CD4-positive, alpha-beta T cell treated with Interferon gamma for 1 hour (primary cell): ENCODE measurements at regions not wholly inside any gene's neighbourhood (a gene's known extent, or its start where the extent isn't known, plus 50 kb on each side); places are given as distances from the start of the nearest gene placed in this dataset.

Source experiments
- DNase-seq: peaks from one replicate; pipeline ENCODE4 v3.0.0-alpha.2; 2020

DNA sequence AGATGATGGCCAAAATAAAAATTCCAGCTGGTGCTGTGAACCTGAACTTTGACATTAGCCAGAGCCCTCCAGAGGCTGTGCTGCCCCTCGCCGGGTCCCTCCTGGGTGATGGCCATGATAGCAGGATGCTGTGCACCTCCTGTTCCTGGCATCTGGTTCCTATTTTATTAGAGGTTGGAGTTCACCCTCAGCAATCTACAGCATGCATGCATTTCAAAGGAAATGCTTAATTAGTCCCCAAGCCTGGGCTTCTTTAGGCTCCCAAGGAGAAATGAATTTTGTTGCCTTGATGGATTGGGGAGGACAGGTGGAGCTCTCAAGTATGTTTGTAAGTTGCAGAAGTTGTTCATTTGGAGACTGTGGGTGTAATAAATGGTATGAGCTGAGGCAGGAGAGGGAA, 166.9 kb downstream of the GLI2 start:
- DNase-seq, result no peak

DNA sequence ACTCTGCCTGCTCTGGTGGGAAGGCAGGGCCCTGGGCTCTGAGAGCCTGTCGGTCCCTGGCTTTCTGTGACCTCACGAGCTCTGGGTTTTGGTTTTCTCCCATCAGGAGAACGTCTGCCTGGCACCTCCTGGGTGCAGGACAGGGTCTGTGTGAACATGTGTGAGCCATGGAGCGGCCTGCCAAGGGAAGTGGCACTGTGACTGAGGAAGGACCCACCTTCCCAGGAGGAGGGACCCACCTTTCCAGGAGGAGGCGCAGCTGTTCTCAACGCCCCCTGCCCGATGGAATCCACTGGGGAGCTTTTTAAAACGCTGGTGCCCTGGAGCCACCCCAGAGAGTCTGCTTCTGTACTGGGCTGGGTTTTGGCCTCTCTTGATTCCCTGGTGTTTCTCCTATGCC, 168.7 kb downstream of the GLI2 start:
- no peak for DNase-seq

GRCh38 chr2:120904830-120905234, 169.2 kb downstream of the GLI2 start:
- no peak for DNase-seq

DNA sequence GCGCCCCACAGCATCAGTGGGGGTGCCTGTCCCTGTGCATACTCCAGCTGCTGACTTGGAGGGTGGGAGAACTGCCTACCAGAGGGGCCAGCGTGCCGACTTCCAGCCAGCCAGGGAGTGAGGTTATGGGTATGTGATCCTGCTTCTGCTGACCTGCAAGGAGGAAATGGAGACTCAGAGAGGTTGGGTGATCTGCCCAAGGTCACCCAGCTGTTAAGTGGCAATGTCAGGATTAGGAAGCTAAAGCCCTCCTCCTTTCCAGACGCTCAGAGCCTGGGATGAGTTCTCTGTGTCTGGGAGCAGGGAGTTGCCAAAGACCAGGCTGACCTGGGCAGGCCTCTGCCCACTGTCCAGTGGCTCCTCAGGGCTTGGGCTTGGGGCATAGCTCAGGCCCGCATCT, 169.6 kb downstream of the GLI2 start:
- no peak for DNase-seq

DNA sequence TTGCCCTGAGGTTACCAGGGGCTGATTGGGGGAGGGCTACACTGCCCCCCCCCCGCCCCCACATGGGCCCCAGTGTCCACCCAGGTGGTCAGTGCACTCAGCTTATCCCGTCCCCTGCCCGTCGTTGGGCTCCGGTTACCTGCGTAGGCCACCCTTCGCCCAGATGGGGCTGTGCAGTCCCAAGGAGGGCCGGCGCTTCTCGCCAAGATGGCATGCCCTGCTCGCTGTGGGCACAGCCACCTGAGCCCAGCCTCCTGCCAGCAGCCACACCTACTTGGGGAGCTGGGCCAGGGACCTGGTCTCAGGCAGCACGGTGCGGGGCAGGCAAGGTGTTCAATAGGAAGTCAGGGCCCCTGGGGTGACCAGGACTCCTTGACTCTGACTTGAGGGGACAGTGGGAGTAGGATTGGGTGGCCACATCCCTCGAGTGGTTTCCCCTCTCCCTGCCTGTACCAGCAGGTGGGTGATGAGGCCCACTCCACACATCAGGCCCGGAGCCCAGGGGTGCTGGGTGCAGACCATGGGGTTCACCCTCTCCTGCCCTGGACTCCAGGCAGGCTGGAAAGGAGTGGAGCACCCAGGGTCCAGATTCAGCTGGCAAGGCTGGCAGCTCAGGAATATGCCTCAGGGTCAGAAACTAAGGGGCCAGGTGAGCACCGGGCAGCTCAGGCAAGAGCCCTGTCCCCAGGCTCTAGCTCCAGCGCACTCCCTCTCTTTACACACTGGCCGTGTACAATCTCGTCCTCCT, 170.3 kb downstream of the GLI2 start:
- DNase-seq, result no peak

DNA sequence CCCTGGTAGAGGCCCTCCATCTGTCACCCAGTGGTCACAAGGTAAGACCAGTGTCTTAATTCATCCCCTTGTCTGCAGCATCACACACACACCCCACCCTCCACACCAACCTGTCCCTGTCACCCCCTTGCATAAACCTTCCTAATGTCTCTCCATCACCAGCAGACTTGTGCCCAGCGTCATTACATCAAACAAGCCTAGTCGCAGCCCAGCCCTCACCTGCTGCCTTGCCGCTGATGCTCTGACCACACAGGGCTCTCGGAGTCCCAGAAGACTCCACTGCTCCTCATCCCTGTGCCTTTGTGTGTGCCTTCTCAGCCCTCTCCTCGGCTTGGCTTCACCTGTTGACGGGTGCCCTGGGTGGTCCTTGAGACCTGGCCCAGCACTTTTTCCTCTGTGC, 171.2 kb downstream of the GLI2 start:
- DNase-seq, result no peak

DNA sequence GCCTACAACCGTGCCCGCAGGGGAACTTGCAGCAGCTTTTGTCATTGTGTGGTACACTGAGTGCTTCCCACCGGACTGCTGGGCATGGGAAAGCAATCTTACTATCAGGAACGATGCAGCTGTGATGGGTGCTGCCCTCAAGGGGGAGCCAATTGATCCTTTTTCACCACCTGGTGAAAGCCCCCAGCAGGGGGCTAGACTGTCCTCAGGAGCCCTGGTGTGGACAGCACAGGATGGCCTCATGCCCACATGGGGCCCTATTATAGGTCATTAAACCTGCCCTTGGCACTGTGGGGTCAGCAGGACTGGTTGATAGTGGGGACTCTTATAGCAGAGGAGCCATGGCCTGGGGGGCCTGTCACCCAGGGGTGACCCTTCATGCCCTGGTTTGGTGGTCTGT, 172.2 kb downstream of the GLI2 start:
- DNase-seq, result no peak

- no peak for DNase-seq
These were observed 172.8 kb downstream of the GLI2 start for GRCh38 chr2:120908314-120908975.

GRCh38 chr2:120909102-120909501, 173.4 kb downstream of the GLI2 start:
- no peak for DNase-seq

DNA sequence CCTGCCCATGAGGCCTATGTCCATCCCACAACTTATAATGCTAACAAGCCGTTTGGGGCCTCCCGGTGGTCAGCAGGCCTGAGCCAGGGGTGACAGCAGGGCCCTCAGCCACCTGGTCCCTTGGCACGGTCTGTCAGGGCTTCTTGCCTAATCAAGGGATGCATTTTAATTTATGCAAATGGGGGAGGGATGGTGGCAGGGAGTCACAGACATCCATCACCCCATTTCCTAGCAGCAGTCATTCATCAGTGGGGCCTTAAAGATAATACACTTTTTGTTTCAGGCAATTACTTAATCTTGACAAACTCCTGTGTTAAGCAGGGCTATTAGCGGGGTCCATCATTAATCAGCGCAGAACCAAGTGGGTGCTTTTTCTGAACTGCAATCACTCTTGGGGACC, 174.5 kb downstream of the GLI2 start:
- no peak for DNase-seq

GRCh38 chr2:120910956-120911951, 175.6 kb downstream of the GLI2 start:
- DNase-seq, result no peak

DNA sequence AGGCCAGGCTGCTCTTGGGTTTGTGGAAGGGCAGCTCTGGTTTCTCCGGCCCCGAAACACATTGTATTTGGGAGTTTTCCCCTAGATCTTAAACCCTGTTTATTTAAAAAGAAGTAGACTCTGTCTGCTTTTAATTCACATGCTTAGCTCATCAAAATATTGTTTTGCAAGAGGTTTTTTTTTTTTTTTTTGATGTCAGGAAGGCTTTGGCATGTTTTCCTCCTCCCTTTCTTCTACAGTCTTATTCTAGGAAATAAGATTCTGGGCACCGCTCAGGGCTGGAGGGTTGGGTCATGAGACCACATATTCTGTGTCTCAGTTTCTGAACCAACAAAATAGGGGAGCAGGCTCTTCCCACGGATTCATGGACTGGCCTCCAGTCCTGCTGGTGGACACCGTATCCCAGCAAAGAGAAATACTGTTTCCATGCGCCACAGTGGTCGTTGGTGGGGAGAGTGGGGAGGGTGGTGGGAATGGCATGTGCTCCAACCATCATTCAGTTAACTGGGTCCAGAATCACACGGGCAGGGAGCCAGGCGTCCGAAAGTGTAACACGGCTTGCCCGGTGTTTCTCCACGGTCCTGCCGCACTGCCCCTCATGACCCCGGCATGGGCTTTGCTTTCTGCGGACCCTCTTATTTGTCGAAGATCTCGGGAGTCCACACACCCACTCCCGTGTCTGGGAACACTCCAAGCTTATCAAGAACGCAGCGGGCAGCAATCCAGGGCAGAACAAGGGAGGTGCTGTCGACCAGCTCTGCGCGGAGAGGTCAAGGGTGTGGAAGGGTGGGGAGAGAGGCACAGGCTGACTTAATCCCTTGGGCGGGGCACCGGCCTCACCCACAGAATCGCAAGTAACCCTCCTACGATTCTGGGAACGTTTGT, 176.7 kb downstream of the GLI2 start:
- DNase-seq, result no peak

DNA sequence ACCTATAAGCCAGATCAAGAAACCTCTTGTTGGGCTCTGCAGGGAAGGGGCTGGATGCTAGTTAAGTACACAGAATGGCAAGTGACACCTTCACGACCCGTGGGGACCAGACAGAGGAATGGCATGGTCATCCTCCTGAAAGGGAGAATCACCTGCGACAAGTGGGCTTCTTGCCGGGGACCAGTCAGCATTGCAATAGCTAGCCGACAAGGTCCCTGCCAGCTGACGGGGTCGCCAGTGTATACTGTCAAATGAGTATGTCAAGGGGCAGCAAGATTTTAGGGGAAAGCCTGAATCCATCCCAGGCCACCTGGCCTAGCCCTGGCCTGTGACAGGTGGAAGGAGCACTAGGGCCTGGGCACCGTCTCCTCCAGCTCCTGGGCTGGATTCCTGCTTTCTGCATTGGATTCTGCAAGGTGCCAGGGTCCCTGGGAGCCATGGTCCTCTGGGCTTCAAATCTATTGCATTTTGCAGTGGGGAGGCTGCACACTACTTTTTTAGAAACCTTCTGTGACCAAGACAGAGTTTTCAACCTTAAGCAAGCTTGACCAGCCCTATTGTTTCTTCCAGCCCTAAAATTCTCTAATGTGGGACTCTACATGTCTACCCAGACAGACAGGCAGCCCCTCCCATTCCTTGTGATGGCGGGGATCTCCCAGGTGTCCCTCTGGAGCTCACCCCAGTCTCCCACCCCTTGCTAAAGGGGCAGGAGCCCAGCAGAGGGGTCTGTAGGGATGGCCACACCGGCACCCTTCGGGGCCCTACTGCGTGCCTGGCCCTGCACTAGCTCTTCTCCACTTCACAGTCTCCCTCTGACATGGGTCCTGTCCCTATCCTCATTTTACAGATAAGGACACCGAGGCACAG, 178.5 kb downstream of the GLI2 start:
- DNase-seq, result no peak

DNA sequence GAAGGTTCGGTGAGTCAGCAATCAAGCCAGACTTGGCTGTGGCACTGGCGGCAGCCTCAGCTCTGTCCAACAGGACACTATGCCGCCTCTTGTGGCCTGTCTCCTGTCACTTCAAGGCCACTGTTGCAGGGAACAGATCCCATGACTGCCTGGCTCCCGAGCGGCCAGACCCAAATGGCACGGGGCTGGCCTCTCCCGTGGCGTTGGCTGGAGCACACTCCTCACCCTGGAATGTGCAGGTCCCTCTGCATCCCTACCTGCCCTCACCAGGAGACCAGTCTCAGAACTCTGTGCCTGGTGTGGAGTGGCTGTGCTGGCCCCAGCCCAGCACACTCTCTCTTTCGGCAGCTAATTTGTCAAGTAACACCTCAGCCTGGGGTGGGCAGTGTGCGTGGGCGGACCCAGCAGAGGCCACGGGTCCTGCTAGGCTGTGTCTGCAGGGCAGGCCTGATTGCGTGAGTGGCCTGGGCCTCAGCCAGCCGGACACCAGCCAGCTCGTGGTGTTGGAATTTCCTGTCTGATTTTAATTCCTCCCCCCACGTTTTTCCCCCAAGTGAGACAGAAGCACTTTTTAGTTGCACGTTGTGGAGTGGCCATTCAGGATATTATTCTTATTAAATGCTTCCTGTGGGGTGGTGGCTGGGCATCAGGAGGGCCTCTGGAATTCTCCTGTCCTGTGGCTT, 179.3 kb downstream of the GLI2 start:
- DNase-seq, result no peak

DNA sequence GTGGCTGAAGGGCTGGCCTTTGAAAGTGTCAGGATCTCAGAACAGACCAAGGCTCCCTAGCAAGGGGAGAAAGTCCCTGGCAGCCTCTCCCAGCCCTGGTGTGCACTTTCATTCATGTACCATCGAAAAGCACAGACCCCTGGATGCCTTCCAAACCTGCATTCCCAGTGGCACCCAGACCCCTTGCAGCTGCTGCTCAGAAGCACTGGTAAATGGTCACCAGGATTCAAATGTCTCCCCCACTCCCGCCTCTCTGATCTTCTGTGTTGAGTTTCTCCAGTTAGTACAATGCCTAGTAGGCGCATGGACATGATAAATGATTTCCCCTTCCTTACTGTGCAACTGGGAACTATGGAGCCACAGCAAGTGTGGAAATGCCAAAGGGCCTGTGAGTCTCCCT, 180.0 kb downstream of the GLI2 start:
- no peak for DNase-seq

GRCh38 chr2:120916446-120916845, 180.8 kb downstream of the GLI2 start:
- DNase-seq, result no peak

- DNase-seq, result no peak
These were observed 182.2 kb downstream of the GLI2 start for GRCh38 chr2:120917886-120918285.

DNA sequence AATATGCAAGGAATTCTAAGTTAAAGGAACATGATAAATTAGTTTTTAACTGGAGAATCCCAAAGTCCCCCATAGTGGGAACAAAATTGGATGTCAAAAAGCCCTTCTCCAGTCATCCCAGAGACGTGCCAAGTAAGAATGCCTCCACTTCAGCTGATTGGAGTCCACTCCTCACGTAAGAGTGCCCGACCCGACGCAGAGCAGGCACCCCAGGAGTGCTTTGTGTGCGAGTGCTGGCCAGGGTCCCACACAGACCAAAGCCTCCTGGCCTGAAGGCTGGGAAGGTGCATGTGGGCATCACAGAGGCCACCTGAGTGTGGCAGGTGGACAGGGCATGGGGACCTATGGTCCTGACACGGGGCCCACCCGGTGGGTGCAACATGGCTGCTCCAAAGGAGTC, 183.5 kb downstream of the GLI2 start:
- DNase-seq, result no peak

DNA sequence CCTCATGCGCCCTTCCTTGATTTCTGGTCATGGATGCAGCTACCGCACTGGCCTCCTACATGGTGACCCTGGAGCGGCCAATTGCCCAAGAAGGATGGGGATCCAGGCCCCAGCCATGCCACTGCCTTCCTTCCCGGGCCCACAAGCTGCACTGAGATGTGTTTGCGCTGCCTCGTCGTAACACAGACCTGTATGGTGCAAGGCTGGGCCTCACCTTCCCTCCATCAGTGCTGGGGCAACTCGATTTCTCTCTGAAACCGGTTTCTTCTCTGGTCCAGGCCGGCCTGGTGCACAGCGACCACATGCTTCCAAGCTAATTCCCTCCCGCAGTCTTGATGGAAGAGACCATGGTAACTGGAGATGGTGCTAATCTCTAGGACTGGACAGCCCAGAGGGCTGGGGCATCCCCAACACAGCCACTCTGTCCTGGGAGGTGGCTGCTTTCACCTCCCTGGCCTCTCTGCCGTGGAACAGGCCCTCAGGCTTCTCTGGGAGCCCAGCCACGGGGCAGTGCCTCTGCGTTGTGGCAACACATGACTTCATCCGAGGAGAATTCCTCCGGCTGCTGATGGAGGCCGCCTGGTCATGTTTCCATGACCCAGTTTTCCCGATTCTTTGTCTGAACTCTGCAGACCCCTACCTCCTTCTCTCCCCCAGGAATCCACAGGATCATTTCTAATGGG, 184.2 kb downstream of the GLI2 start:
- DNase-seq, result no peak

DNA sequence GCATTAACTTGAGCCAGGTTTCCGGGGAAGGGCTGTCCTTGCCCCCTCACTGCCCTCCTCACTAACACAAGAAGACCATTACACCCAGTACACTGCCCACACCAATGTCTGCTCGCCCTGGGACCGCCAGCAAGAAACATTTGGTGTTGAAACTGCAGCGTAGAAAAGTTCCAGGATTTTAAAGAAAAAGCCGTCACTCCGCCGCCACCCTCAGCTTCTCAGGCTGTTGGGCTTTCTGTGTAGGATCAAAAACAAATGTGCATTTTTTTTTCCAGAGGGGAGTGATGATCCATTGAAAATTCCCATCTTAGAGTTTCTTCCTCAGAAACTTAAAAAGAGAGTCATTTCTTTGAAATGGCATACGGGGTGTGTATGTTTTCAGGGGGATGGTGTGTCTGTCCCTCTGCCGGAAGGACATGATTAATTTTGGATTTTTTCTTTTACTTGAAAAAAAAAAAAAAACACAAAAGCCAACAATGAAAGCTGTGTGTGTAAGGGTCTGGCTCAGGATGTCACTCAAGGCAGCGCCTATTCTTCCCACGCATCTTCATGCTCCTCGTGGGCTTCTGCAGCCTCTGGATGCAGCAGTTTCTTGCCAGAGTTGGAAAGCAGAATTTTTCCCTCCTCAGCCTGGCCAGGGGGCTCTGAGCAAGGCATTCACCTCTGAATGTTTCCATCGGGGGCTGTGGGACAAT, 184.9 kb downstream of the GLI2 start:
- no peak for DNase-seq
